LoVo (cell line): ENCODE measurements at regions not wholly inside any gene's neighbourhood (a gene's known extent, or its start where the extent isn't known, plus 50 kb on each side); places are given as distances from the start of the nearest gene placed in this dataset.

ENCODE experiments used
- DNase-seq: peaks from one replicate; pipeline ENCODE4 v3.0.0-alpha.2; 2016; ENCODE audit warnings: low spot score

DNA sequence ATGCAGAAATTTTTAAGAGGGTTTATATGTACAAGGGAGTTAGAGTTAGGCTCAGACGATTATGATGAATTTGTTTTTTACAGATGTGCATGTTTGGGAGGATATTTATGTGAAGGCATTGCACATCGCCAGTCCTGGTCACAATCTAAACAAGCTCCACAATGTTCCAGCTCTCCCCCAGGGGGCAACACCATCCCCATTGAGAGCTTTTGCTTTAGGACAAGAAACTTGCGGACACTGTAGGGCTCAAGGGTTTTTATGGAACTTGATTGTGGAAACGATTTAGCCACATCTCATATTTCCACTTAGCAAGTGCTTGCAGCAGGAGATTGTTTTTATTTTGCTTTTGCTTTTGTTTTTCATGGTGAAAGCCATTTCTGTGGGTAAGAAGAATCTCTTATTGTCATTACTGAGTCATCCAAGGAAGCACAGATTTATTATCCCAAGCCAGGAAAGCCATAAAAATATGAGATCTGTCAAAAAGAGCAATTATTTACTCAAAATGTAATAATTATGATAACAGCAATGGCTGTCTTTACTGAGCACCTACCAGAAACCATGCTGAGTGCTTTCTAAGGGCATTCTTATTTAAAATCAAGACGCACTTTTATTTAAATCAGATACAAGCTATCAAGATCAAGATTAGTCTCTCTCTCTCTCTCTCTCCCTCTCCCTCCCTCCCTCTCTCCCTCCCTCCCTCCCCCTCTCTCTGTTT, 276.7 kb upstream of the SRRM4 start:
- DNase-seq, result no peak

DNA sequence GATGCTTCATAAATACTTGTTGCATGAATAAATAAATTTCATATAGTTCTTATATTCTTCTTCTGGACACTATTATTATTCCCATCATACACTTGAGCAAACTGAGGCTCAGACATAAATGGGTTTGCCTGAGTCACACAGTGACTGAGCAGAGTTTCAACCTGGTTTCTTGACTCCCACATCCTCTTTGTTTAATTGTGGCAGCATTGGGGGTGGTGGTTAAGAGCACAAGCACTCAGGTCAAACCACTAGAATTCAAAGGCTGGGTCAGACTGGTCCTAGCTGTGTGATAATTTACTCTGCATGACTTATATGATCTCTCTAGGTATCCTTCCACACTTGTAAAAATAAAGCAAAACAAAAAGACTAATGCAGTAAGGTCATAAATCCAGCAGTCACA, 274.9 kb upstream of the SRRM4 start:
- no peak for DNase-seq

DNA sequence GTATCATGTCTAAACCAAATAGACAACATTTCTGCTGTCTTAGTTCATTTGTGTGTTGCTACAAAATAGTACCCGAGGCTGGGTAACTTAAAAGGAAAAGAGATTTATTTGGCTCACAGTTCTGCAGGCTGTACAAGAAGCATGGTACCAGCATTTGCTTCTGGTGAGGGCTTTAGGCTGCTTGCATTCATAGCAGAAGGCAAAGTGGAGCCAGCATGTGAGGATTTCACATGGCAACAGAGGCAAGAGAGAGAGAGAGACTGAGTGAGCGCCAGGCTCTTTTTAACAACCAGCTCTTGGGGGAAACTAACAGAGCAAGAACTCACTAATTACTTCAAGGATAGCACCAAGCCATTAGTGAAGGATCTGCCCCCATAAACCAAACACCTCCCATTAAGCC, 271.4 kb upstream of the SRRM4 start:
- no peak for DNase-seq

DNA sequence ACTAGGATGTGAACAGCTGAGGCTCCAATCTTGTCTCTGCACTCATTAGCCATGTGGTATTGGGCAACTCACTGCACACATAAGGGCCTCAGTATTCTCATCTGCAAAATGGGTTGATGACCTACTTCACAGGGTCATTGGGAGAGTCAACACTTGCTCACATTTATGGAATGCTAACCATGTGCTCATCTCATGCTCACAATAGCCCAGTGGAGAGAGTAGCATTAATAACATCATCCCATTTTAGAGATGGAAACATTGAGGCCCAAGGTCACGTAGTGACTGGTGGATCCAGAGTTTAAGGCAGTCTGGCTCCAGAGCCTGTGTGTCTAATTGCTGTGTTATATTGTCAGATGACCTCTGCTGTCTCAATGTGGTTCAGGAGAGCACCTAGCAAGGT, 270.2 kb upstream of the SRRM4 start:
- DNase-seq, result no peak

DNA sequence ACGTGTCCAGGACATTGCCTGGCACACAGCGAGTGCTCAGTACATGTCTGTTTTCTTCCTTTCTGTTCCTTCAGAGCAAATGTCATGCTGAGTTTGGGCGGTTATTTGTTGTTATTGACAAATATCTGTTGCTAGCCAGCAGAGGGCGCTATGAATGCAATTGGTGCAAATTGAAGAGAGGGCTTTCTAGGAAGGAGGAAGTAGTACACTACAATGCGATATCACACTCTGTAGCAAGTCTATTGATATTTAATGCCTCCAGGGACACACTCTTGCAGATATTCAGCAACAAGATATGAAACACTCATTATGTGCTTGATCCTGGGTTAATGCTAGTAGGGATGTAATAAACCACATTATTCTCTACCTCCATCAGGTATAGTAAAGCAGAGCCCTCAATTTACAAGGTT, 267.3 kb upstream of the SRRM4 start:
- peak; percentile 46 for DNase-seq

DNA sequence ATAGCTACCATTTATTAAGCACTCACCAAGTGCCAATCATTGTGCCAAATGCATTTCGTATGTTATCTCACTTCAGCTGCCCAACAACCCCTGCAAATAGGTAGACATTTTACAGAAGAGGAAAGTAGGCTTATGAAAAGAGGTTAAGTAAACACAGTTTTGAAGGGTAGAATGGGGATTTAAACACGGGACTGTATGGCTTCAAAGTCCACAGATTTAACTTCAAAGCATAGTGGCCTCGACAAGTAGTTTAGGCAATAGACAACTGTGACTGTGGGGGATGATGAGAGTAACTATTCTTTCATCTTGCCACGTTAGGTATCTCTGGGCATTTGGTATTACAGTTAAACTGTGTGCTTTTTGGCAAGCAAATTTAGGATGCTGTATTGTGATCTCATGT, 266.8 kb upstream of the SRRM4 start:
- no peak for DNase-seq

DNA sequence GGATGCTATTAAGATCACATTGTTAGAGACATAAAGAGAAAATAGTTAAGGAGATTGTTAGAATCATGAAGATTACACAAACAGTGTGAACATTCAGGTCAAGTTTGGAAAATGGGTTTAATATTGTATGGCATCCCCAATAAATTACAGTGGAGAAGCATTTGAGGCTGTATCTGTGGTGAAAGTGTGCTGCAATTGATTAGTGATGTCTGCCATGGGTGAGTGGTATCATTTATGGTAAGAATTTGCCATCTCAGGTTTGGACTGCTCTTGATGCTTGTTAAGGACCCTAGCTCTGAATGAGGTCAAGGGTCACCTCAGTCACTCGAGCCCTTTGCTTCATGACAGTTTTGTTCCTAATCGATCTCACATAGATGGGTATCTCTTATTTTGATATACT, 265.7 kb upstream of the SRRM4 start:
- no peak for DNase-seq

DNA sequence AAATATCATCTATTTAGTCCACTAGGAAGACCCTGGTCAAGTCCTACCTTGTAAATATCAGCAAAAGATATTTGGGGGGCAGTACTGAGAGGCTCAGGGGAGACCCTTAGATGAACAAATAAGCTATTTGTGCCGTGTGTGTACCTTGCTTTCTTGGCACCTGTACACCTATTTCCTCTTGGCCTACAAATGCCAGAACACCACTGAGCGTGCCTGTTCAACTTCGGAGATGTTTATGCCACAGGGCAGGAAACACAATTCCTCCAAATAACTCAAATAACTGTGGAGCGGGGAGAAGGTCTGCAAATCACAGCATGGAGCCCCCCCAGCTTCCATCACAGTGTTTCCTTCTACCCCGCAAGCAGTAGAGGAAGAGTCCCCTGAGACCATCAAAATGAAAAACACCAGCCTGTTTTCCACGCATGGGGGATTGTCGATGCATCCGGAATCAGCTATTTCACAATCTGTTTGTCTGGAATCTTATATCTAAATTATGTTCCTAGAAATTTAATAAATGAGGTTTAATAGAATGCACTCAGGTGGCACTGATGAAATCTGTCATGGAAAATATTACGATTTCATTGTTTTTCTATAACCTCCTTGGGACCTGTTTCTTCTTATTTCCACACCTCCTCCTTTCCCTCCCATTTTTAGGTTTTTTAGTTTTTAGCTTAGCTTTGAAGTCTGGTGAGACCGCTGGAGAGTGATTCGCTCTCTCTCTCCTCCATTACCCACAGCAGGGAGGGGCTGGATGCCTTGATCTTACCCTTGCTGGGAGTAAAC, 254.0 kb upstream of the SRRM4 start:
- no peak for DNase-seq

DNA sequence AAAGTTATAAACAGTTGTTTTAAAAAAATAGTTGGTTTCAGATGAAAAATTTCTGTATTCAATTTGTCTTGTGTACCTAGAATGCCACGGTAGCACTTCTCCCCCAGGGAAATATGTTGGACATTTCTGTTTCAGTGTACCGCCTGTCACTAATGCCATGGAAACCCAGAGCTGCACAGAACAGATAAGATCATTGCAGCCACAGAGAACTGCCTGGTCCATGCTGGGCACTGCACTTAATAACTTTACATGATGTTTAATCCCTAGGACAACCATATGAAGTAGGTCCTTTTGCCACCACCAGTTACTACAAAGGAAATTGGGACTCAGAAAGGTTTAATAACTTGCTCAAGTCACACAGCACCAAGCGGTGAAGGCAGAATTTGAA, 253.4 kb upstream of the SRRM4 start:
- DNase-seq, result no peak

DNA sequence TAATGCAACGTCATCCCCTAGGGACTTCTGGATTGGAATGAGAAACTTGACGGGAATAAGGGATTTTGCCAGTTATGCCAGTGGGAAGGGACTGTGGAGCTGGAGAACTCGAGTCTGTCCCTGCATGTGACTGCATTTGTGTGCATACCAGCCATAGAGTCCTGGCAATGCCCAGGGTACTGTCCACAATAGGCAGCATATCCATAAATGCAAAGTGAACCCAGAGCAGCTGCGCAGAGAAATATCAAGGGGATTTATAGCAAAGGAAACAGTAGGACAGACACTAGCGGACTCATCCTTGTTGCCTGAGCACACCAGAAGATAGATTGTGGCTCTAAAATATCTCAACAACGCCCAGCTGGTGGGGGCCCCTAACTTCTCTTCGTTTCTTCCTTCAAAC, 247.1 kb upstream of the SRRM4 start:
- no peak for DNase-seq

DNA sequence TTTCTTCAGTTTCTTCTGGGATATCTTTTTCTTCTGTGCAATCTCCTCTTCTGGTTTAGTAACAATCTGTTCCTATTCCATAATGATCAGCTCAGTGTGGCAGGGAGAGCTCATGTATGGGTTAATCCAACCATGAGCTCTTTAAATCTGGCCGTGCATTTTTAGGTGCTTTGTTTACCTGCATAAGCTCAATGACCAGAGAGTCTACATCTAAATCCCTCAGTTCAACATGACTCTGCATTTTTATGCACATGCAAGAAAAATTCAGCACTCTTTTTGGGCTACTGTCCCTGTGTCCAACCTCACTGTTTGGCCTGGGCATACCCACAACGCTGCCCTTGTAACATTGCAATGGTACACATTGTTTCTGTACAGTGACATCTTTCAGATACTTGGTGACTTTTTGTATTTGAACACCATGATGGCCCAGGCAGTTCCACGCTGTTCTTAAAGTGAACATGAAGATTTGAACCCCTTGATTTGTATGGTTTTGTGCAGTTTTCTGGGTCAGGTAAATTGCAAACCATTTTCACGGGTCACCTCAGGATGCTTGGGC, 243.3 kb upstream of the SRRM4 start:
- no peak for DNase-seq

DNA sequence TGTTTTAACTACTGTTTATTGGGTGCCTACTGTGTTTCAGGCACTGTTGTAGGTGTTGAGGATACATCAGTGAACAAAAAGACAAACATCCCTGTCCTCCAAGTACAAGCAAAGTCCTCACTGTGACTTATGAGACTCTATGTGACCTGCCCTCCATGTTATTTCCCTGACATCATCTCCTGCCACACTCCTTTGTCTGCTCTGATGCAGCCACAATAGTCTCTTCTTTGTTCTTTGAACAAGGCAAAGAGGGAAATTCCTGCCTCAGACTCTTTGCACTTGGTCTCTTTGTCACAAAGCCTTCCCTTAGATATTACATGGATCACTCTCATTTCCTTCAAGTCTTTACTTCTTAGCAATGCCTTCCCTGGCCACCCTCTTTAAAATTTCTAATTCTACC, 240.1 kb upstream of the SRRM4 start:
- DNase-seq, result no peak

DNA sequence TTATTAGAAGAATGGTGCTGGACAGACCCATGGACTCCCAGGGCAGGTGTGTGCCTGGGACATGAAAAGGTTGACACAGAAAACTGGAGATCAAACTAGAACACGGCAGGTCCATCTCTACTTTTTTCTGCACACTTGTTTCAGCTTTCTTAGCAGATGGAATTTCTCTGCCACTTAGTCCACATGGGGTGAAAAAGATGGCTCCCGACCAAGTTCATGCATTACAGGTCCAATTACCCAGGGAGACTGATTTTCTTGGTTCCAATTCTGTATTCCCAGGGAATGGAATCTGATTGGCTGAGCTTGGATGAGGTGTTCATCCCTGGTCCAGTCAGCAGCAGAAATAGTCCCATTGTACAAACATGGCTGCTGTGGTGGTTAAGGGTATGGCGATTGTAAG, 238.9 kb upstream of the SRRM4 start:
- DNase-seq, result no peak

DNA sequence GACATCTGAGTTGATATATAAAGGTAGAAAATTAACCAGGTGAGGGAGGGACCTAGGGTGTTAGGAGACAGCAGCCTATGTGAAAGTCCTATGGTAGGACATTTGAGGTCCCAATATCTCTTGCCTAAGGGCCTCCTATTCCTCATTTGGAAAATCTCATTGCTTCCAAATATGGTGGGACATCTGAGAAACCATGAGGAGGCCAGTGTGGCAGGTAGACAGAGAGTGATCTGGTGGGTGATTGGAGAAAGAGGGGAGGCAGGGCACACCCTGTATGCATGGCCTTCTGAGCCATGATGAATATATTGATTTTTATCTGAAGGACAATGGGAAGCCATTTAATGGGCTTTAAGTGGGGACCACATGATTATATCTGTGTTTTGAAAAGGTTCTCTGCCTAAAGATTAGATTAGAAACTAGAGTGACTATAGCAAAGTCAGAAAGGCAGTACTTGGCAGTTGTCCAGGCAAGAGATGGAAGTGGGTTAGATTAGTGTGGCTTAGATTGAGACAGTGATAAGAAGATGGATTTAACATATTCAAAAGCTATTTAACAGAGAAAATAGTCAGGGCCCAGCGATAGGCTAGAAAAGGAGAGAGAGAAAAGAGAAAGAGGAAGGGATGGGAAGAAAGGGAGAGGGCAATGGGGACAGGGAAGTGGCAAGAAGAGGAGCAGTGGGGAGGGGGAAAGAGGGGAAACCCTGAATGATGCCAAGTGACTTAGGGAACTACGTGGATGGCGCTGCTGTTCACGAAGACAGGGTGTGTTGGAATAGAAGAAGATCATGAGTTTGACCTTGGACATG, 237.2 kb upstream of the SRRM4 start:
- DNase-seq, result no peak

DNA sequence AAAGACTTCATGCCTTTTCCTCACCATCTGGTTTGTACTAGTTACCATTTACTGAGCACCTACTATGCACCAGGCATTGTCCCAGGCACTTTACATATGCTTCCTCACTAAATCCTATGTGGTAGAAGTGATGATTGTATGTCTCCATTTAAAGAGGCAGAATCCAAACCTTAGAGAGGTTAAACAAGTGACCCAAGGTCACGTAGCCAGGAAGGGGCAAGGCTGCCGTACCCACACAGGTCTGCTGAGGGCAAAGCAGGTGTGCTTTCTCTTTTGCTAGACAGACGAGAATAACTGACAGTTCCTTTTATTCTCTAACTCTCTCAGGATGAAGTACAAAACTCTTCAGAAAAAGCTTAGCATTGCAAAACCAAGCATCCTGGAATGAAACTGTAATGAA, 235.2 kb upstream of the SRRM4 start:
- DNase-seq, result no peak

DNA sequence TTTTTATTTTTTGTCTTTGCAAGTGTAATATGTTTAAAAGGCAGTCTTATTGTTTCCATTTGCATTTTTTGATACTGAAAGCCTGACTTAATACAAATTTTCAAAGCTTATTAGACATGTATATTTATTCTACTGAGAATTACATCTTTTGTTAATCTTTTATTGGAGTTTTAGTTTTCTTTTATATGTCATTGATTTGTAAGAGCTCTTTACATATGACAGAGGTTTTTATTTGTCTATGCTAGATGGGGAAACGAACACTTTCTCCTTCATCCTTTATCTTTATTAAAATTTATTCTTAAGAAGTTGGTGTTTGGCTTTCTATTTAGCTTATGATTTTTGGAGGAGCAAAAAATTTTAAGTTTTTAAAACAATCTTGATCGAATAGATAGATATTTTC, 234.4 kb upstream of the SRRM4 start:
- no peak for DNase-seq

DNA sequence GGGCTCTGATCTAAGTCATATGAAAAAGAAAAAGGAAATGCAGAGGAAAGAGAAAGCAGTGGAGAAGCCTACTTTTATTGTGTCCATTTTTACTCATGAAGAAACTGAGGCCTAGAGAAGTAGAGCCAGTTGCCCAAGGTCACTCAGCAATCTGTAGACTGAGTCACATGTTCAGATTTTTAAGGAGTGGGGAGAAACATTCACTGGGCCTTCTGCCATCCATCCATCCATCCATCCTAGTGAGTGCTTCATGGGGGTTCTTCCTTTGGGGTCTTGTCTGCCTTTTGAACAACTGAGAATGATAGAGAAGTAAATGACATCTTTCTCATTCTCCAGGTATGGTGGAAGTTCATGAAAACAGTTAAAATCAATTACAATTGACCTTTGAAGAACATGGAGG, 233.6 kb upstream of the SRRM4 start:
- no peak for DNase-seq

DNA sequence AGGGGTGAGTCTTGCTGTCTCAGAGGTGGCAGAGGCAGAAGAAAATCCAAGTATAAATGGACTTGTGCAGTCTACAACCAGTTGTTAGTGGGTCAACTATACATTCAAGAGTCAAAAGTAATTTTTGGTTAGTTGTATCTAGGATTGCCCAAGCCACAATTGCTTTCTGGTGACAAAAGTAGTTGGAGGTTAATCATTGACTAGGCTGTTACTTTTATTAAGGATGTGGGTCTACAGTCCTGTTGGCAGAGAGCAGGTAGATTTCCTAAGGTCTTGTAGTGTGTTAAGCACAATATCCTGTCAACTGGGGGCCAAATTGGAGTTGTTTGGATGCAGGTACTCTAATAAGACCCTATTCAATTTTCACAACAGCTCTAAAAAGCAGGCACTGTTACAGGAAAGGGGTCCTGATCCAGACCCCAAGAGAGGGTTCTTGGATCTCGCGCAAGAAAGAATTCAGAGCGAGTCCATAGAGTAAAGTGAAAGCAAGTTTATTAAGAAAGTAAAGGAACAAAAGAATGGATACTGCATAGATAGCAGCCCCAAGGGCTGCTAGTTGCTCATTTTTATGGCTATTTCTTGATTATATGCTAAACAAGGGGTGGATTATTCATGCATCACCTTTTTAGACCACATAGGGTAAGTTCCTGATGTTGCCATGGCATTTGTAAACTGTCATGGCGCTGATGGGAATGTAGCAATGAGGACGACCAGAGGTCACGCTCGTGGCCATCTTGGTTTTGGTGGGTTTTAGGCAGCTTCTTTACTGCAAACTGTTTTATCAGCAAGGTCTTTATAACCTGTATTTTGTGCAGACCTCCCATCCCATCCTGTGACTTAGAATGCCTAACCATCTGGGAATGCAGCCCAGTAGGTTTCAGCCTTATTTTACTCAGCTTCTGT, 232.6 kb upstream of the SRRM4 start:
- DNase-seq, result no peak

DNA sequence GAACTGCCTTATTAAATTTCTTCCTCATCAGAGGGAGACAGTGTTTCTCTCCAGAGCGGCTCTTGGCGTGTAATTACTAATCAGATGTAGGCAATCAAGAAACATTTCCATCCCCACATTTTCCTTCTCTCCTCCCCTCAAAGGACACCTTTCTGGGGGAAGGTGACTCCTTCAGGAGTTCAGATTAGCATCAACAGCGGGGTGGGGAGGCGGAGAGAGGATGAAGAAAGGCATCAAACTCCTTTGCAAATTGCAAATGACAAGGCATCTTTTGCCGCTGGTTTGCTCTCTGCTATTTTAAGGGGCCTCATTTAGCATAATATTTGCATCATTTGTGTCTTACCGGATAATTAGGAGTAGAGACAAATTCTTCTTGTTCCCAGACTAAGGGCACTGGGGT, 231.7 kb upstream of the SRRM4 start:
- DNase-seq, result no peak

DNA sequence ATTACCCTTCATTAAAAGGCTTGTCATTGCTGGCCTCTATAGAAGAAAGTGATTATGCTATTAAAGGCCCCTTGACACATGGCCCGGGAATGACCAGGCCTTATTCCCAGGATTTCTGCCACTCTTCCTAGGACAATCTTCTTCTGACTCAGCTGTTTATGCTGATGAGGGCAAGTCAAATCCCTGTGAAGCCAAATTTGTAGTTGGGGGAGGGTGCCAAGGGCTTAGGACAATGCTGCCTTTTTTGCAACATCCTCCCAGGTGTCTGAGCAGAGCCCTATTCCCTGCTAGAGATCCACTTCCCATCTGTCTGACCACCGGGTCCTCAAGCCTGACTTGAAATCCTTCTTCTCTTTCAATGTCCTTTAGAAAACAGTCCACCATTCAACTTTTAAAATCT, 230.7 kb upstream of the SRRM4 start:
- no peak for DNase-seq

DNA sequence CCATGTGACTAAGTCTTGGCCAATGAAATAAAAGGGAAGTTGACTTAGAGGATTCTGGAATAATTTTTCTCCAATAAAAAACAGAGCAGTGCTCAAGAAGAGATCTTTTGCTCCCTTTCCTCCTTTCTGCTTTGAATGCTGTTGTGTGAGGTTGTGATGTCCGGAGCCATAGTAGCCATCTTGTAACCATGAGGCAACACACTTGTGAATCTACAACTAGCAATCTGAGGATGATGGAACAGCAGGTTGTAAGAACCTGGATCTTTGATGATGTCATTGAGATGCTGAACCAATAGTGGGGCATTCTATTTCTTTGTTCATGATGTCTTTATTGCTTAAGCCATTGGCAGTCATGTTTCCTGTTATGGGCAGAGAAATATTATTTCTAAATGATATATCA, 230.0 kb upstream of the SRRM4 start:
- no peak for DNase-seq

DNA sequence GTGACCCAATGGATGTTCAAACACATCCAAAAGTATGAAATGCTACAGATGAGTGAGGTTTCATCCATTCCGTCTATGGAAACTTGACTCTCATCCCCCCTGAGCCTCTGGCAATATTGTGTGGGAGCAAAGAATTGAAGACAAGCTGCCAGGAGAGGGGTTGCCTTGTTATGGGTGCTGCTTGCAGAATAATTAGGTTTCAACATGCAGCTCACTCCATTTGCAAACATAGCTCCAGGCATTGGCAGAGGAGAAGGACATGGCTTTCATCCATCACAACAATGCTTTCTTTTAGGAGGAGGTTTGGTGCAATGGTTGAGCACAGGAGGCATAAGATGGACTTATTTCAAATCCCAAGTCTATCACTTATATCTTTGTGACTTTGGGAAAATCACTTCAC, 220.7 kb upstream of the SRRM4 start:
- no peak for DNase-seq
